ENCODE measurements at regions not wholly inside any gene's neighbourhood (a gene's known extent, or its start where the extent isn't known, plus 50 kb on each side); places are given as distances from the start of the nearest gene placed in this dataset.

DNA sequence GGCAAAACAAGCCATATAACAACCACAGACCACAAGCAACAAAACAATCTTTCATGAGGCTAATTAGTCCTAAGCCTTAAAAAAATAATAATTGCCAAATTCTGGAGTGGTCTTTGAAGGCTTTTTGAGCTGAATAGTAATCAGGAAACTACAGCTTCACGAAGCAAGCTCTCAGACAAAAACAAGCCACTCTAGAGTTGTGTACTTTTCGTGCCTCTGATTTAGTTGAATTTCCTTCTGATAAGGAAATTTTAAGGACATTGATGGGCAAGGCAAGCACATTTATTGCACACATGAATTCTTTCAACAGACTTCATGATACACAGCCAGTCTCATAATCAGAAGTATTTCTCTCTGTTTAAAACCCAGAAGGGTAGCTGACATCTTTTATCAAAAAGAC, 130.8 kb upstream of the IRX3 start:
- TF ChIP-seq SUZ12 (IDR thresholded peaks at IDR 0.05; ENCODE audit: extremely low read depth, insufficient read depth, insufficient read length) (no peak), ZNF274 (IDR thresholded peaks at IDR 0.05; ENCODE audit: low read depth, low read length) (no peak), YY1 (IDR thresholded peaks at IDR 0.05; ENCODE audit: insufficient read depth, insufficient read length) (no peak)
- Histone ChIP-seq H3K9ac (ENCODE audit: insufficient read length, low read depth) (no peak overlapping the region), H3K27me3 (ENCODE audit: insufficient read depth, insufficient read length) (peaks cover 8% of the 10 kb centered on the region), H3K4me3 (ENCODE audit: insufficient read length, low read depth) (no peak overlapping the region), H3K4me1 (ENCODE audit: insufficient read depth, insufficient read length) (peaks cover 3% of the 10 kb centered on the region), H3K36me3 (ENCODE audit: insufficient read depth, insufficient read length, low read length) (no peaks in the 10 kb centered on the region), H3K9me3 (ENCODE audit: insufficient read depth, low read length) (no peaks in the 10 kb centered on the region)
- no peak for DNase-seq (ENCODE audit: low read depth, low spot score)

- no peak for DNase-seq (ENCODE audit: low read depth, low spot score)
- Histone ChIP-seq H3K4me3 (ENCODE audit: insufficient read length, low read depth) (no peak overlapping the region), H3K9me3 (ENCODE audit: insufficient read depth, low read length) (no peaks in the 10 kb centered on the region), H3K4me1 (ENCODE audit: insufficient read depth, insufficient read length) (peaks cover 3% of the 10 kb centered on the region), H3K9ac (ENCODE audit: insufficient read length, low read depth) (no peak overlapping the region), H3K27me3 (ENCODE audit: insufficient read depth, insufficient read length) (peaks cover 11% of the 10 kb centered on the region), H3K36me3 (ENCODE audit: insufficient read depth, insufficient read length, low read length) (no peaks in the 10 kb centered on the region)
- no peak for TF ChIP-seq ZNF274 (IDR thresholded peaks at IDR 0.05; ENCODE audit: low read depth, low read length)
- no peak for TF ChIP-seq SUZ12 (IDR thresholded peaks at IDR 0.05; ENCODE audit: extremely low read depth, insufficient read depth, insufficient read length)
- no peak for TF ChIP-seq YY1 (IDR thresholded peaks at IDR 0.05; ENCODE audit: insufficient read depth, insufficient read length)
These were observed 128.1 kb upstream of the IRX3 start for GRCh38 chr16:54414671-54415070.

- H3K4me1 ChIP-seq (ENCODE audit: insufficient read depth, insufficient read length): peaks cover 3% of the 10 kb centered on the region
- H3K36me3 ChIP-seq (ENCODE audit: insufficient read depth, insufficient read length, low read length): no peaks in the 10 kb centered on the region
- H3K9me3 ChIP-seq (ENCODE audit: insufficient read depth, low read length): no peaks in the 10 kb centered on the region
- H3K4me3 ChIP-seq (ENCODE audit: insufficient read length, low read depth): no peak overlapping the region
- no peak for DNase-seq (ENCODE audit: low read depth, low spot score)
- no peak overlapping the region for H3K9ac ChIP-seq (ENCODE audit: insufficient read length, low read depth)
- TF ChIP-seq ZNF274 (IDR thresholded peaks at IDR 0.05; ENCODE audit: low read depth, low read length): no peak
- no peak for TF ChIP-seq SUZ12 (IDR thresholded peaks at IDR 0.05; ENCODE audit: extremely low read depth, insufficient read depth, insufficient read length)
- no peak for TF ChIP-seq YY1 (IDR thresholded peaks at IDR 0.05; ENCODE audit: insufficient read depth, insufficient read length)
- peaks cover 11% of the 10 kb centered on the region for H3K27me3 ChIP-seq (ENCODE audit: insufficient read depth, insufficient read length)
These were observed 126.3 kb upstream of the IRX3 start for GRCh38 chr16:54412777-54413455.

- H3K9me3 ChIP-seq (ENCODE audit: insufficient read depth, low read length): no peaks in the 10 kb centered on the region
- no peak for DNase-seq (ENCODE audit: low read depth, low spot score)
- peaks cover 3% of the 10 kb centered on the region for H3K4me1 ChIP-seq (ENCODE audit: insufficient read depth, insufficient read length)
- no peak overlapping the region for H3K4me3 ChIP-seq (ENCODE audit: insufficient read length, low read depth)
- no peaks in the 10 kb centered on the region for H3K36me3 ChIP-seq (ENCODE audit: insufficient read depth, insufficient read length, low read length)
- H3K27me3 ChIP-seq (ENCODE audit: insufficient read depth, insufficient read length): peaks cover 11% of the 10 kb centered on the region
- TF ChIP-seq ZNF274 (IDR thresholded peaks at IDR 0.05; ENCODE audit: low read depth, low read length) (no peak), YY1 (IDR thresholded peaks at IDR 0.05; ENCODE audit: insufficient read depth, insufficient read length) (no peak), SUZ12 (IDR thresholded peaks at IDR 0.05; ENCODE audit: extremely low read depth, insufficient read depth, insufficient read length) (no peak)
- H3K9ac ChIP-seq (ENCODE audit: insufficient read length, low read depth): no peak overlapping the region
These were observed 125.5 kb upstream of the IRX3 start for GRCh38 chr16:54412037-54412436.

GRCh38 chr16:54411544-54411943, 125.0 kb upstream of the IRX3 start:
- Histone ChIP-seq H3K4me1 (ENCODE audit: insufficient read depth, insufficient read length) (peaks cover 3% of the 10 kb centered on the region), H3K27me3 (ENCODE audit: insufficient read depth, insufficient read length) (peaks cover 11% of the 10 kb centered on the region), H3K9ac (ENCODE audit: insufficient read length, low read depth) (peak overlapping the region; percentile 47), H3K9me3 (ENCODE audit: insufficient read depth, low read length) (no peaks in the 10 kb centered on the region), H3K4me3 (ENCODE audit: insufficient read length, low read depth) (no peak overlapping the region), H3K36me3 (ENCODE audit: insufficient read depth, insufficient read length, low read length) (no peaks in the 10 kb centered on the region)
- peak; percentile 39 for DNase-seq (ENCODE audit: low read depth, low spot score)
- TF ChIP-seq YY1 (IDR thresholded peaks at IDR 0.05; ENCODE audit: insufficient read depth, insufficient read length): no peak
- no peak for TF ChIP-seq SUZ12 (IDR thresholded peaks at IDR 0.05; ENCODE audit: extremely low read depth, insufficient read depth, insufficient read length)
- no peak for TF ChIP-seq ZNF274 (IDR thresholded peaks at IDR 0.05; ENCODE audit: low read depth, low read length)

- H3K4me1 ChIP-seq (ENCODE audit: insufficient read depth, insufficient read length): peaks cover 3% of the 10 kb centered on the region
- peaks cover 7% of the 10 kb centered on the region for H3K27me3 ChIP-seq (ENCODE audit: insufficient read depth, insufficient read length)
- H3K4me3 ChIP-seq (ENCODE audit: insufficient read length, low read depth): no peak overlapping the region
- no peak overlapping the region for H3K9ac ChIP-seq (ENCODE audit: insufficient read length, low read depth)
- no peak for DNase-seq (ENCODE audit: low read depth, low spot score)
- H3K9me3 ChIP-seq (ENCODE audit: insufficient read depth, low read length): no peaks in the 10 kb centered on the region
- H3K36me3 ChIP-seq (ENCODE audit: insufficient read depth, insufficient read length, low read length): no peaks in the 10 kb centered on the region
- TF ChIP-seq YY1 (IDR thresholded peaks at IDR 0.05; ENCODE audit: insufficient read depth, insufficient read length): no peak
- TF ChIP-seq ZNF274 (IDR thresholded peaks at IDR 0.05; ENCODE audit: low read depth, low read length): no peak
- TF ChIP-seq SUZ12 (IDR thresholded peaks at IDR 0.05; ENCODE audit: extremely low read depth, insufficient read depth, insufficient read length): no peak
These were observed 123.4 kb upstream of the IRX3 start for GRCh38 chr16:54409982-54410381.

GRCh38 chr16:54407596-54407995, 121.0 kb upstream of the IRX3 start:
- peaks cover 4% of the 10 kb centered on the region for H3K27me3 ChIP-seq (ENCODE audit: insufficient read depth, insufficient read length)
- H3K36me3 ChIP-seq (ENCODE audit: insufficient read depth, insufficient read length, low read length): no peaks in the 10 kb centered on the region
- H3K9me3 ChIP-seq (ENCODE audit: insufficient read depth, low read length): no peaks in the 10 kb centered on the region
- DNase-seq (ENCODE audit: low read depth, low spot score): no peak
- TF ChIP-seq ZNF274 (IDR thresholded peaks at IDR 0.05; ENCODE audit: low read depth, low read length) (no peak), SUZ12 (IDR thresholded peaks at IDR 0.05; ENCODE audit: extremely low read depth, insufficient read depth, insufficient read length) (no peak), YY1 (IDR thresholded peaks at IDR 0.05; ENCODE audit: insufficient read depth, insufficient read length) (no peak)
- no peak overlapping the region for H3K9ac ChIP-seq (ENCODE audit: insufficient read length, low read depth)
- no peak overlapping the region for H3K4me3 ChIP-seq (ENCODE audit: insufficient read length, low read depth)
- H3K4me1 ChIP-seq (ENCODE audit: insufficient read depth, insufficient read length): peaks cover 3% of the 10 kb centered on the region

Measured in NT2/D1 (cell line).